GM12878 (cell line): ENCODE measurements at regions not wholly inside any gene's neighbourhood (a gene's known extent, or its start where the extent isn't known, plus 50 kb on each side); places are given as distances from the start of the nearest gene placed in this dataset.

Source experiments
- ATAC-seq: fragments of 200-7000 bp; cut with Tn5 transposase; 3 replicates; pipeline ENCODE4 v1.9.1; 2020; ENCODE audit warnings: mild to moderate bottlenecking, moderate library complexity
- BruUV-seq: library from RNA; stranded (reverse); fragments of 400-500 nt; replicated peaks from 2 replicates; lab custom pipeline; 2021; lab: Mats Ljungman, UMichigan
- CTCF ChIA-PET: fragments of 300-600 bp; sonication (Branson Sonifier 250); formaldehyde crosslinking; extraction: SDS; loops from one replicate; lab custom pipeline; 2021; ENCODE audit warnings: inconsistent platforms; lab: Yijun Ruan, JAX
- POLR2A ChIA-PET: fragments of 350-600 bp; formaldehyde crosslinking; extraction: SDS; loops from one replicate; lab custom pipeline; 2021; ENCODE audit warnings: inconsistent platforms; lab: Charles Lee
- RAD21 ChIA-PET: fragments of 300-600 bp; sonication (Branson Sonifier 250); formaldehyde crosslinking; loops from one replicate; lab custom pipeline; 2023; ENCODE audit warnings: antibody characterized with exemption; ENCODE audit not compliant: unreplicated experiment; lab: Charles Lee
- SMC1A ChIA-PET: fragments of 300-600 bp; sonication (Branson Sonifier 250); formaldehyde crosslinking; loops from one replicate; lab custom pipeline; 2023; ENCODE audit not compliant: unreplicated experiment, uncharacterized antibody; lab: Charles Lee
- DNase-seq: peaks from one replicate; pipeline ENCODE4 v3.0.0-alpha.2; 2011; ENCODE audit warnings: low read depth, low spot score
- FAIRE-seq: peaks from 3 replicates; lab custom pipeline; 2011; peaks lifted over from hg19 to GRCh38; lab: Jason Lieb, UNC
- H2AFZ ChIP-seq: 2 replicates; pipeline ENCODE4 v1.6.0; 2011; ENCODE audit warnings: low read depth, low read length, control low read depth; ENCODE audit not compliant: control insufficient read depth
- H3K27ac ChIP-seq: 2 replicates; pipeline ENCODE4 v1.5.1; 2011; ENCODE audit warnings: control low read depth; ENCODE audit not compliant: control insufficient read depth, insufficient read depth
- H3K27me3 ChIP-seq, 2 experiments: replicated peaks in 1 of 2; 2 replicates each; pipeline versions ENCODE4 v1.6.0 to v1.6.1; 2011; ENCODE audit warnings: low read length in 1 of 2; ENCODE audit not compliant: control insufficient read depth in 2 of 2, insufficient read depth in 2 of 2
- H3K36me3 ChIP-seq, 2 experiments: 2 replicates each; pipeline ENCODE4 v1.5.1; 2011; ENCODE audit warnings: low read length in 1 of 2; ENCODE audit not compliant: control insufficient read depth in 2 of 2, insufficient read depth in 2 of 2
- H3K4me1 ChIP-seq: 2 replicates; pipeline ENCODE4 v1.6.1; 2011; ENCODE audit warnings: mild to moderate bottlenecking, low read length, moderate library complexity, mixed read lengths; ENCODE audit not compliant: control insufficient read depth, insufficient read depth
- H3K4me2 ChIP-seq: 2 replicates; pipeline ENCODE4 v1.6.0; 2011; ENCODE audit warnings: control low read depth; ENCODE audit not compliant: control insufficient read depth, insufficient read depth
- H3K4me3 ChIP-seq: fragments of 200-600 bp; sonication (generic); 2 replicates; pipeline ENCODE4 v1.5.1; 2016
- H3K79me2 ChIP-seq: 2 replicates; pipeline ENCODE4 v1.6.0; 2011; ENCODE audit warnings: low read length; ENCODE audit not compliant: control insufficient read depth, insufficient read depth
- H3K9ac ChIP-seq: 2 replicates; pipeline ENCODE4 v1.8.0; 2011; ENCODE audit warnings: low read length, control low read depth, mixed read lengths; ENCODE audit not compliant: control insufficient read depth, insufficient read depth
- H3K9me3 ChIP-seq: replicated peaks from 3 replicates; pipeline ENCODE4 v1.5.1; 2011; ENCODE audit warnings: mild to moderate bottlenecking, low read length; ENCODE audit not compliant: control insufficient read depth, insufficient read depth
- H4K20me1 ChIP-seq: 2 replicates; pipeline ENCODE4 v1.6.0; 2011; ENCODE audit not compliant: control insufficient read depth, insufficient read depth
- ATF7 ChIP-seq: fragments of 450-650 bp; IDR thresholded peaks from 2 replicates; pipeline ENCODE4 v1.6.1; 2016; ENCODE audit warnings: low read depth, mild to moderate bottlenecking
- CHD4 ChIP-seq: fragments of 200-600 bp; sonication (generic); IDR thresholded peaks from 2 replicates; pipeline ENCODE4 v1.6.1; 2016; ENCODE audit warnings: mild to moderate bottlenecking
- EED ChIP-seq: sonication (generic); IDR thresholded peaks from 2 replicates; pipeline ENCODE4 v1.6.1; 2016; ENCODE audit warnings: antibody characterized with exemption, low read depth
- ETV6 ChIP-seq, 2 experiments: fragments of 450-650 bp in 1 of 2; IDR thresholded peaks in 1 of 2; conservative IDR thresholded peaks in 1 of 2; 2 replicates each; pipeline ENCODE4 v1.6.1; 2014; ENCODE audit warnings: antibody characterized with exemption in 1 of 2, borderline replicate concordance in 1 of 2, low read depth in 1 of 2, mild to moderate bottlenecking in 1 of 2, moderate library complexity in 1 of 2
- FOXK2 ChIP-seq: fragments of 450-650 bp; IDR thresholded peaks from 2 replicates; pipeline ENCODE4 v1.6.1; 2017; ENCODE audit warnings: mild to moderate bottlenecking, moderate library complexity
- GATAD2B ChIP-seq: fragments of 450-650 bp; conservative IDR thresholded peaks from 2 replicates; pipeline ENCODE4 v1.6.1; 2017; ENCODE audit warnings: low read depth, mild to moderate bottlenecking, moderate library complexity
- IRF4 ChIP-seq: IDR thresholded peaks from 2 replicates; pipeline ENCODE4 v1.6.1; 2011; ENCODE audit warnings: low read depth, low read length
- MTA2 ChIP-seq: fragments of 450-650 bp; IDR thresholded peaks from 2 replicates; pipeline ENCODE4 v1.6.1; 2016; ENCODE audit warnings: low read depth, mild to moderate bottlenecking, moderate library complexity
- NR2C1 ChIP-seq: fragments of 450-650 bp; IDR thresholded peaks from 2 replicates; pipeline ENCODE4 v1.6.1; 2017; ENCODE audit warnings: antibody characterized with exemption, mild to moderate bottlenecking, moderate library complexity
- PAX5 ChIP-seq: IDR thresholded peaks from 2 replicates; pipeline ENCODE4 v1.6.1; 2011; ENCODE audit warnings: low read depth, low read length, borderline replicate concordance
- POU2F2 ChIP-seq: IDR thresholded peaks from 3 replicates; pipeline ENCODE4 v1.6.1; 2011; ENCODE audit warnings: low read depth, mild to moderate bottlenecking, low read length, borderline replicate concordance
- SMAD5 ChIP-seq: IDR thresholded peaks from 2 replicates; pipeline ENCODE4 v1.6.1; 2016; ENCODE audit warnings: antibody characterized with exemption, low read depth
- ZNF622 ChIP-seq: fragments of 450-650 bp; IDR thresholded peaks from 2 replicates; pipeline ENCODE4 v1.6.1; 2017; ENCODE audit warnings: mild to moderate bottlenecking, inconsistent platforms
- WGBS: methylation state at CpG from one replicate; pipeline ENCODE4 v1.1.6; 2016; ENCODE audit warnings: low lambda C conversion rate; ENCODE audit not compliant: insufficient replicate concordance, insufficient coverage; ENCODE audit errors: missing lambda C conversion rate; 5-methylcytosine and 5-hydroxymethylcytosine counted together
- in situ Hi-C: fragments of 300-500 bp; cut with MboI; formaldehyde crosslinking; loops from 9 replicates; pipeline ENCODE4 v1.14.3; 2018; ENCODE audit warnings: mixed read lengths
- intact Hi-C: fragments of 100-400 bp; cut with micrococcal nuclease; formaldehyde crosslinking; loops from one replicate; pipeline ENCODE4 v1.14.2; 2022; ENCODE audit not compliant: unreplicated experiment
- TF ChIP-seq, protein P1 (sequence below): fragments of 450-650 bp; IDR thresholded peaks from 2 replicates; pipeline ENCODE4 v1.6.1; 2017; ENCODE audit warnings: antibody characterized with exemption, mild to moderate bottlenecking, moderate library complexity
- TF ChIP-seq, protein P2 (sequence below): IDR thresholded peaks from 2 replicates; pipeline ENCODE4 v1.6.1; 2012; ENCODE audit warnings: low read depth, low read length, improper control_type of control experiment
- TF ChIP-seq, protein P3 (sequence below): fragments of 450-650 bp; IDR thresholded peaks from 2 replicates; pipeline ENCODE4 v1.6.1; 2017; ENCODE audit warnings: mild to moderate bottlenecking, moderate library complexity

DNA sequence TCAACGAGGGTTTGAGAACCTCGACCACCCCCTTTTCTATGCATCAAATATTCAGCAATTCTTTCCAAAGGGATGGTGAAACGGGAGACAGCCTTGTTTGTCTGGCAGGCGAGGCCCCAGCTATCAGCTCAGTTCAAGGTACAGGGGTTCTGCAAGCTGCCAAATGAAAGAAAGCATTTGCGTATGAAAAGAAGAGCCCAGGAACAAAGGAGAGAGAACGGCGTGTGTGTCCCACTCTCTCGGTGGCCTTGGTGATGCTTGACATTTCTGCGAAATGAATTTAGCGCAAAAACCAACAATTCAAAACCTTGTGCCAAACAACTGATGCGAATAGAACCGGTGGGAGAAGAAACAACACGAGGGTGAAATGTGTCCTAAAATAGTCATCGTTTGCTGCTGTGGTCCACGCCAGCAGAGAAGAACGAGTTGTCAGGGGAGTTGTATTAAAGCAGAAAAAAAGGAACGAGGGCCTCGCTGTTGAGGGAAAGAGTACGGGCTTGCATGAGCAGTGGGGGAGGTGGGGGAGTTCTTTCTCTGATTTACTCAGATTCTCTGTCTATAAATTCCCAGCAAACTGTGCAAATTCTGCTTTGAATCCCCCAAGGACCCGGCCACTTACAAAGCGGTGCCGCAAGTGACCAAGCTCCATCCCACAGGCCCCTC, 97.7 kb downstream of the TMEM130 start (continued):
- peak; percentile 30; the same call in 1 of the 2 replicates for TF ChIP-seq PAX5
- TF ChIP-seq, all 136 proteins: peak for 9

DNA sequence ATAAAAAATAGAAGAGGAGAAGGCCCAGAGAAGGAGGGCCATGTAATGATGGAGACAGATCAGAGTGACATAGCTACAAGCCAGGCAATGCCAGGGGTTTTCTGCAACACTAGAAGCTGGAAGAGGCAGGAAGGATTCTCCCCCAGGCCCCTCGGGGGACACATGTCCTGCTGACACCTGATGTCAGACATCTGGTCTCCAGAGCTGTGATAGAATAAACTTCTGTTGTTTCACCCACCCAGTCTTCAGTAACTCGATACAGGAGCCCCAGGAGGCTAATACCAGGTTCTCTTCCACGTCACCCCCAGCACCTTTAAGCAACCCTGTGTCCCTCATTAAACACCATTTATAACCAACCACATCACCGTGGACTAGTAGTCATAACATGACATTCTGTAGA, 94.9 kb downstream of the TMEM130 start:
- Histone ChIP-seq H3K9me3 (no peaks in the 10 kb centered on the region), H3K79me2 (no peaks in the 10 kb centered on the region), H3K4me1 (peaks cover 20% of the 10 kb centered on the region), H3K27me3 (no peaks in the 10 kb centered on the region), H3K36me3 (no peaks in the 10 kb centered on the region), H3K27ac (no peak overlapping the region), H4K20me1 (no peaks in the 10 kb centered on the region), H3K9ac (no peak overlapping the region), H3K4me3 (no peak overlapping the region), H2AFZ (no peak overlapping the region), H3K4me2 (no peak overlapping the region)
- in situ Hi-C loops (no loop called here), intact Hi-C loops (no loop called here)
- RAD21 ChIA-PET, result no interaction called here
- FAIRE-seq, result no peak
- POLR2A ChIA-PET, result interaction anchor here (0.6 to 1.5 kb wide), 2 partner anchors 14 to 21 kb away, joined by 3 to 6 read pairs; no protein-coding TSS in a partner anchor
- WGBS, result 32% methylated on average over 4 of the region's 4 CpGs
- no peak for DNase-seq
- SMC1A ChIA-PET, result no interaction called here
- CTCF ChIA-PET, result no interaction called here
- no peak; the same call in 2 of the 3 replicates for ATAC-seq
- no TSS peak for BruUV-seq
- TF ChIP-seq FOXK2 (no peak), NR2C1 (no peak), ZNF622 (no peak), SMAD5 (no peak), POU2F2 (no peak), IRF4 (no peak), EED (no peak), MTA2 (no peak), CHD4 (no peak), GATAD2B (no peak), ATF7 (no peak), ETV6 (conservative IDR thresholded peaks at IDR 0.05 in 1 of 2, IDR thresholded peaks at IDR 0.05 in 1 of 2; ENCODE audit: borderline replicate concordance in 1 of 2, low read depth in 1 of 2) (no peak)
- TF ChIP-seq, protein P1, sequence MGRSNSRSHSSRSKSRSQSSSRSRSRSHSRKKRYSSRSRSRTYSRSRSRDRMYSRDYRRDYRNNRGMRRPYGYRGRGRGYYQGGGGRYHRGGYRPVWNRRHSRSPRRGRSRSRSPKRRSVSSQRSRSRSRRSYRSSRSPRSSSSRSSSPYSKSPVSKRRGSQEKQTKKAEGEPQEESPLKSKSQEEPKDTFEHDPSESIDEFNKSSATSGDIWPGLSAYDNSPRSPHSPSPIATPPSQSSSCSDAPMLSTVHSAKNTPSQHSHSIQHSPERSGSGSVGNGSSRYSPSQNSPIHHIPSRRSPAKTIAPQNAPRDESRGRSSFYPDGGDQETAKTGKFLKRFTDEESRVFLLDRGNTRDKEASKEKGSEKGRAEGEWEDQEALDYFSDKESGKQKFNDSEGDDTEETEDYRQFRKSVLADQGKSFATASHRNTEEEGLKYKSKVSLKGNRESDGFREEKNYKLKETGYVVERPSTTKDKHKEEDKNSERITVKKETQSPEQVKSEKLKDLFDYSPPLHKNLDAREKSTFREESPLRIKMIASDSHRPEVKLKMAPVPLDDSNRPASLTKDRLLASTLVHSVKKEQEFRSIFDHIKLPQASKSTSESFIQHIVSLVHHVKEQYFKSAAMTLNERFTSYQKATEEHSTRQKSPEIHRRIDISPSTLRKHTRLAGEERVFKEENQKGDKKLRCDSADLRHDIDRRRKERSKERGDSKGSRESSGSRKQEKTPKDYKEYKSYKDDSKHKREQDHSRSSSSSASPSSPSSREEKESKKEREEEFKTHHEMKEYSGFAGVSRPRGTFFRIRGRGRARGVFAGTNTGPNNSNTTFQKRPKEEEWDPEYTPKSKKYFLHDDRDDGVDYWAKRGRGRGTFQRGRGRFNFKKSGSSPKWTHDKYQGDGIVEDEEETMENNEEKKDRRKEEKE, result no peak
- TF ChIP-seq, protein P2, sequence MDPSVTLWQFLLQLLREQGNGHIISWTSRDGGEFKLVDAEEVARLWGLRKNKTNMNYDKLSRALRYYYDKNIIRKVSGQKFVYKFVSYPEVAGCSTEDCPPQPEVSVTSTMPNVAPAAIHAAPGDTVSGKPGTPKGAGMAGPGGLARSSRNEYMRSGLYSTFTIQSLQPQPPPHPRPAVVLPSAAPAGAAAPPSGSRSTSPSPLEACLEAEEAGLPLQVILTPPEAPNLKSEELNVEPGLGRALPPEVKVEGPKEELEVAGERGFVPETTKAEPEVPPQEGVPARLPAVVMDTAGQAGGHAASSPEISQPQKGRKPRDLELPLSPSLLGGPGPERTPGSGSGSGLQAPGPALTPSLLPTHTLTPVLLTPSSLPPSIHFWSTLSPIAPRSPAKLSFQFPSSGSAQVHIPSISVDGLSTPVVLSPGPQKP, result no peak
- TF ChIP-seq, protein P3, sequence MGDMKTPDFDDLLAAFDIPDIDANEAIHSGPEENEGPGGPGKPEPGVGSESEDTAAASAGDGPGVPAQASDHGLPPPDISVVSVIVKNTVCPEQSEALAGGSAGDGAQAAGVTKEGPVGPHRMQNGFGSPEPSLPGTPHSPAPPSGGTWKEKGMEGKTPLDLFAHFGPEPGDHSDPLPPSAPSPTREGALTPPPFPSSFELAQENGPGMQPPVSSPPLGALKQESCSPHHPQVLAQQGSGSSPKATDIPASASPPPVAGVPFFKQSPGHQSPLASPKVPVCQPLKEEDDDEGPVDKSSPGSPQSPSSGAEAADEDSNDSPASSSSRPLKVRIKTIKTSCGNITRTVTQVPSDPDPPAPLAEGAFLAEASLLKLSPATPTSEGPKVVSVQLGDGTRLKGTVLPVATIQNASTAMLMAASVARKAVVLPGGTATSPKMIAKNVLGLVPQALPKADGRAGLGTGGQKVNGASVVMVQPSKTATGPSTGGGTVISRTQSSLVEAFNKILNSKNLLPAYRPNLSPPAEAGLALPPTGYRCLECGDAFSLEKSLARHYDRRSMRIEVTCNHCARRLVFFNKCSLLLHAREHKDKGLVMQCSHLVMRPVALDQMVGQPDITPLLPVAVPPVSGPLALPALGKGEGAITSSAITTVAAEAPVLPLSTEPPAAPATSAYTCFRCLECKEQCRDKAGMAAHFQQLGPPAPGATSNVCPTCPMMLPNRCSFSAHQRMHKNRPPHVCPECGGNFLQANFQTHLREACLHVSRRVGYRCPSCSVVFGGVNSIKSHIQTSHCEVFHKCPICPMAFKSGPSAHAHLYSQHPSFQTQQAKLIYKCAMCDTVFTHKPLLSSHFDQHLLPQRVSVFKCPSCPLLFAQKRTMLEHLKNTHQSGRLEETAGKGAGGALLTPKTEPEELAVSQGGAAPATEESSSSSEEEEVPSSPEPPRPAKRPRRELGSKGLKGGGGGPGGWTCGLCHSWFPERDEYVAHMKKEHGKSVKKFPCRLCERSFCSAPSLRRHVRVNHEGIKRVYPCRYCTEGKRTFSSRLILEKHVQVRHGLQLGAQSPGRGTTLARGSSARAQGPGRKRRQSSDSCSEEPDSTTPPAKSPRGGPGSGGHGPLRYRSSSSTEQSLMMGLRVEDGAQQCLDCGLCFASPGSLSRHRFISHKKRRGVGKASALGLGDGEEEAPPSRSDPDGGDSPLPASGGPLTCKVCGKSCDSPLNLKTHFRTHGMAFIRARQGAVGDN, result no peak
